A549 (cell line): ENCODE measurements at regions not wholly inside any gene's neighbourhood (a gene's known extent, or its start where the extent isn't known, plus 50 kb on each side); places are given as distances from the start of the nearest gene placed in this dataset.

Experiments used
- CHD4 ChIP-seq: fragments of 200-600 bp; sonication (generic); IDR thresholded peaks from 2 replicates; pipeline ENCODE4 v1.6.1; 2016; ENCODE audit warnings: antibody characterized with exemption, mild to moderate bottlenecking, borderline replicate concordance
- CTCF ChIP-seq: fragments of >200 bp; sonication (Bioruptor Twin); formaldehyde crosslinking; IDR thresholded peaks from 3 replicates; pipeline ENCODE4 v1.5.1; 2016
- ESRRA ChIP-seq: fragments of 150-350 bp; IDR thresholded peaks from 2 replicates; pipeline ENCODE4 v1.6.1; 2014; ENCODE audit warnings: mild to moderate bottlenecking, low read length, borderline replicate concordance
- MAX ChIP-seq: IDR thresholded peaks from 2 replicates; pipeline ENCODE4 v1.6.1; 2012
- POLR2A ChIP-seq: IDR thresholded peaks from 2 replicates; pipeline ENCODE4 v1.6.1; 2012; ENCODE audit warnings: mild to moderate bottlenecking, low read length
- RFX5 ChIP-seq: fragments of 450-650 bp; IDR thresholded peaks from 2 replicates; pipeline ENCODE4 v1.7.1; 2014; ENCODE audit warnings: antibody characterized with exemption, mild to moderate bottlenecking, moderate library complexity

- TF ChIP-seq POLR2A: no peak
- no peak for TF ChIP-seq RFX5
- no peak for TF ChIP-seq MAX
- no peak for TF ChIP-seq CTCF
- TF ChIP-seq ESRRA: no peak
- TF ChIP-seq CHD4: no peak
Observed at GRCh38 chr7:112995059-112995824, 91.4 kb downstream of the GPR85 start.
